ENCODE measurements at regions not wholly inside any gene's neighbourhood (a gene's known extent, or its start where the extent isn't known, plus 50 kb on each side); places are given as distances from the start of the nearest gene placed in this dataset.

- H3K27ac Mint-ChIP-seq, result no peak overlapping the region
- no peaks in the 10 kb centered on the region for H3K4me1 Mint-ChIP-seq (ENCODE audit: low read depth)
- ATAC-seq (replicated peaks in 1 of 2), result no peak
- peaks cover 0 to 5% of the 10 kb centered on the region in 2 donors for H3K9me3 Mint-ChIP-seq
- H3K27me3 Mint-ChIP-seq (ENCODE audit: low read depth), result peaks cover 24% of the 10 kb centered on the region
- H3K36me3 Mint-ChIP-seq (ENCODE audit: insufficient read depth in 2 of 2), result no peaks in the 10 kb centered on the region
- DNase-seq, result no peak
- H3K4me3 Mint-ChIP-seq, result no peak overlapping the region
Measured at GRCh38 chr14:88929656-88930436, 105.4 kb downstream of the TTC8 start.

- no peaks in the 10 kb centered on the region for H3K36me3 Mint-ChIP-seq (ENCODE audit: insufficient read depth in 2 of 2)
Measured at GRCh38 chr14:88931321-88932110, 107.1 kb downstream of the TTC8 start.

GRCh38 chr14:88933191-88933590 lies 108.7 kb downstream of the TTC8 start:
- Mint-ChIP-seq H3K4me3 (no peak overlapping the region), H3K27ac (no peak overlapping the region), H3K36me3 (ENCODE audit: insufficient read depth in 2 of 2) (no peaks in the 10 kb centered on the region), H3K9me3 (peaks cover 0 to 2% of the 10 kb centered on the region in 2 donors), H3K27me3 (ENCODE audit: low read depth) (peaks cover 20% of the 10 kb centered on the region), H3K4me1 (ENCODE audit: low read depth) (no peaks in the 10 kb centered on the region)
- DNase-seq (no peak), ATAC-seq (replicated peaks in 1 of 2) (no peak)

More at GRCh38 chr14:88931321-88932110, 107.1 kb downstream of the TTC8 start:
- Mint-ChIP-seq H3K4me3 (no peak overlapping the region), H3K27me3 (ENCODE audit: low read depth) (peaks cover 26% of the 10 kb centered on the region), H3K27ac (no peak overlapping the region), H3K9me3 (peaks cover 0 to 5% of the 10 kb centered on the region in 2 donors), H3K4me1 (ENCODE audit: low read depth) (no peaks in the 10 kb centered on the region)
- DNase-seq (no peak), ATAC-seq (replicated peaks in 1 of 2) (no peak)

- Mint-ChIP-seq H3K27me3 (ENCODE audit: low read depth) (peaks cover 29% of the 10 kb centered on the region), H3K27ac (no peak overlapping the region)
Measured at GRCh38 chr14:88934351-88934806, 109.9 kb downstream of the TTC8 start.

GRCh38 chr14:88935083-88935482 lies 110.6 kb downstream of the TTC8 start:
- H3K27ac Mint-ChIP-seq, result no peak overlapping the region
- DNase-seq, result no peak
- no peaks in the 10 kb centered on the region for H3K4me1 Mint-ChIP-seq (ENCODE audit: low read depth)
- H3K27me3 Mint-ChIP-seq (ENCODE audit: low read depth), result peaks cover 36% of the 10 kb centered on the region
- H3K36me3 Mint-ChIP-seq (ENCODE audit: insufficient read depth in 2 of 2), result no peaks in the 10 kb centered on the region
- no peak overlapping the region for H3K4me3 Mint-ChIP-seq
- H3K9me3 Mint-ChIP-seq, result no peaks in the 10 kb centered on the region
- ATAC-seq (replicated peaks in 1 of 2), result no peak

More at GRCh38 chr14:88934351-88934806, 109.9 kb downstream of the TTC8 start:
- DNase-seq (no peak), ATAC-seq (replicated peaks in 1 of 2) (no peak)
- H3K36me3 Mint-ChIP-seq (ENCODE audit: insufficient read depth in 2 of 2), result no peaks in the 10 kb centered on the region
- no peaks in the 10 kb centered on the region for H3K4me1 Mint-ChIP-seq (ENCODE audit: low read depth)
- peaks cover 0 to 2% of the 10 kb centered on the region in 2 donors for H3K9me3 Mint-ChIP-seq
- no peak overlapping the region for H3K4me3 Mint-ChIP-seq

GRCh38 chr14:88937706-88938105 lies 113.3 kb downstream of the TTC8 start:
- Mint-ChIP-seq H3K36me3 (ENCODE audit: insufficient read depth in 2 of 2) (no peaks in the 10 kb centered on the region), H3K27me3 (ENCODE audit: low read depth) (peaks cover 31% of the 10 kb centered on the region), H3K9me3 (no peaks in the 10 kb centered on the region), H3K4me3 (no peak overlapping the region), H3K4me1 (ENCODE audit: low read depth) (no peaks in the 10 kb centered on the region), H3K27ac (no peak overlapping the region)
- DNase-seq (no peak), ATAC-seq (replicated peaks in 1 of 2) (no peak)

- Mint-ChIP-seq H3K4me3 (no peak overlapping the region), H3K4me1 (ENCODE audit: low read depth) (no peaks in the 10 kb centered on the region), H3K27ac (no peak overlapping the region), H3K27me3 (ENCODE audit: low read depth) (peaks cover 20% of the 10 kb centered on the region), H3K9me3 (no peaks in the 10 kb centered on the region), H3K36me3 (ENCODE audit: insufficient read depth in 2 of 2) (no peaks in the 10 kb centered on the region)
- no peak for ATAC-seq (replicated peaks in 1 of 2)
- DNase-seq, result no peak
Measured at GRCh38 chr14:88940671-88941070, 116.2 kb downstream of the TTC8 start.

GRCh38 chr14:88941414-88941813 lies 117.0 kb downstream of the TTC8 start:
- ATAC-seq (replicated peaks in 1 of 2) (no peak), DNase-seq (no peak)
- H3K27ac Mint-ChIP-seq, result no peak overlapping the region
- H3K36me3 Mint-ChIP-seq (ENCODE audit: insufficient read depth in 2 of 2), result no peaks in the 10 kb centered on the region
- no peaks in the 10 kb centered on the region for H3K9me3 Mint-ChIP-seq
- H3K27me3 Mint-ChIP-seq (ENCODE audit: low read depth), result peaks cover 25% of the 10 kb centered on the region
- no peaks in the 10 kb centered on the region for H3K4me1 Mint-ChIP-seq (ENCODE audit: low read depth)
- no peak overlapping the region for H3K4me3 Mint-ChIP-seq

GRCh38 chr14:88947646-88948598 lies 123.5 kb downstream of the TTC8 start:
- H3K27ac Mint-ChIP-seq, result no peak overlapping the region
- H3K27me3 Mint-ChIP-seq (ENCODE audit: low read depth), result peaks cover 19% of the 10 kb centered on the region
- H3K4me3 Mint-ChIP-seq, result no peak overlapping the region
- H3K9me3 Mint-ChIP-seq, result peaks cover 6 to 7% of the 10 kb centered on the region in 2 donors
- no peaks in the 10 kb centered on the region for H3K4me1 Mint-ChIP-seq (ENCODE audit: low read depth)
- DNase-seq (no peak), ATAC-seq (replicated peaks in 1 of 2) (no peak)
- H3K36me3 Mint-ChIP-seq (ENCODE audit: insufficient read depth in 2 of 2), result peaks cover 4 to 5% of the 10 kb centered on the region in 2 donors

- ATAC-seq (replicated peaks in 1 of 2) (no peak), DNase-seq (no peak)
- Mint-ChIP-seq H3K36me3 (ENCODE audit: insufficient read depth in 2 of 2) (peaks cover 4 to 5% of the 10 kb centered on the region in 2 donors), H3K27ac (no peak overlapping the region), H3K27me3 (ENCODE audit: low read depth) (peaks cover 19% of the 10 kb centered on the region), H3K4me1 (ENCODE audit: low read depth) (no peaks in the 10 kb centered on the region), H3K4me3 (no peak overlapping the region), H3K9me3 (peaks cover 6 to 10% of the 10 kb centered on the region in 2 donors)
Measured at GRCh38 chr14:88950069-88950468, 125.6 kb downstream of the TTC8 start.

- Mint-ChIP-seq H3K4me1 (ENCODE audit: low read depth) (no peaks in the 10 kb centered on the region), H3K9me3 (peaks cover 6 to 10% of the 10 kb centered on the region in 2 donors), H3K27me3 (ENCODE audit: low read depth) (peaks cover 13% of the 10 kb centered on the region), H3K36me3 (ENCODE audit: insufficient read depth in 2 of 2) (peaks cover 4 to 5% of the 10 kb centered on the region in 2 donors), H3K4me3 (no peak overlapping the region), H3K27ac (no peak overlapping the region)
- DNase-seq (no peak), ATAC-seq (replicated peaks in 1 of 2) (no peak)
Measured at GRCh38 chr14:88951370-88951769, 126.9 kb downstream of the TTC8 start.

- Mint-ChIP-seq H3K27me3 (ENCODE audit: low read depth) (peaks cover 19% of the 10 kb centered on the region), H3K4me1 (ENCODE audit: low read depth) (no peaks in the 10 kb centered on the region), H3K9me3 (peaks cover 9 to 12% of the 10 kb centered on the region in 2 donors), H3K27ac (no peak overlapping the region), H3K36me3 (ENCODE audit: insufficient read depth in 2 of 2) (peaks cover 4 to 5% of the 10 kb centered on the region in 2 donors), H3K4me3 (no peak overlapping the region)
- no peak for ATAC-seq (replicated peaks in 1 of 2)
- DNase-seq, result no peak
Measured at GRCh38 chr14:88952901-88953300, 128.4 kb downstream of the TTC8 start.
